22Rv1 (cell line): ENCODE measurements at regions not wholly inside any gene's neighbourhood (a gene's known extent, or its start where the extent isn't known, plus 50 kb on each side); places are given as distances from the start of the nearest gene placed in this dataset.

Experiments used
- H3K27ac ChIP-seq: fragments of 450-650 bp; 2 replicates; pipeline ENCODE4 v1.5.1; 2017
- CTCF ChIP-seq: fragments of 450-650 bp; IDR thresholded peaks from 2 replicates; pipeline ENCODE4 v1.5.1; 2017; ENCODE audit warnings: mild to moderate bottlenecking
- ZFX ChIP-seq: fragments of 450-650 bp; IDR thresholded peaks from 2 replicates; pipeline ENCODE4 v1.6.1; 2017; ENCODE audit warnings: antibody characterized with exemption, borderline replicate concordance

- H3K27ac ChIP-seq = no peak overlapping the region
- TF ChIP-seq ZFX = no peak
These were observed 83.5 kb downstream of the TOMM20 start for GRCh38 chr1:235045034-235045690.

GRCh38 chr1:235043234-235043633, 85.4 kb downstream of the TOMM20 start:
- H3K27ac ChIP-seq = no peak overlapping the region
- TF ChIP-seq ZFX (no peak), CTCF (no peak)

GRCh38 chr1:235038701-235039100, 89.9 kb downstream of the TOMM20 start:
- no peak overlapping the region for H3K27ac ChIP-seq
- TF ChIP-seq CTCF (no peak), ZFX (no peak)

- no peak overlapping the region for H3K27ac ChIP-seq
- TF ChIP-seq CTCF = no peak
- no peak for TF ChIP-seq ZFX
These were observed 92.7 kb downstream of the TOMM20 start for GRCh38 chr1:235035928-235036327.

- TF ChIP-seq ZFX (no peak), CTCF (no peak)
- no peak overlapping the region for H3K27ac ChIP-seq
These were observed 97.6 kb downstream of the TOMM20 start for GRCh38 chr1:235030919-235031596.

- no peak overlapping the region for H3K27ac ChIP-seq
- TF ChIP-seq CTCF (no peak), ZFX (no peak)
These were observed 100.8 kb downstream of the TOMM20 start for GRCh38 chr1:235027862-235028250.

GRCh38 chr1:235027076-235027861, 101.4 kb downstream of the TOMM20 start:
- TF ChIP-seq ZFX = no peak
- no peak for TF ChIP-seq CTCF
- no peak overlapping the region for H3K27ac ChIP-seq
